Heart left ventricle (tissue), 13 donors: ENCODE measurements at regions not wholly inside any gene's neighbourhood (a gene's known extent, or its start where the extent isn't known, plus 50 kb on each side); places are given as distances from the start of the nearest gene placed in this dataset.

ENCODE experiments used
- POLR2A ChIP-seq, 2 donors: fragments of 450-650 bp; IDR thresholded peaks; one replicate each; pipeline ENCODE4 v1.6.1; 2017; ENCODE audit warnings: antibody characterized with exemption in 2 of 2, mild to moderate bottlenecking in 2 of 2, moderate library complexity in 2 of 2
- TF ChIP-seq, protein P1 (sequence below), 12 donors: fragments of 200-600 bp; sonication (generic) in 4 of 12; IDR thresholded peaks; one replicate each; pipeline versions ENCODE4 v1.5.0 to v1.8.0; 2018 to 2022; ENCODE audit warnings: antibody characterized with exemption in 12 of 12, mild to moderate bottlenecking in 5 of 12
- donor health status: ischemic (EF 13 %, LVEDD 7.1; RV severe dilation, severe dysfunction).
- donor health status: DM: no; HTN: yes; CAD: no.
- donor health status: DM: no; HTN: no; CAD: no.
- donor health status: ischemic (EF 25% LVEDD 6.9; RV normal size, moderate dysfunction).
- donor health status: ischemic (EF 25% LVEDD 5.7; RV mildly dilated, moderate dysfunction).
- donor health status: ischemic (EF 35%, LVEDD 5.7; RV mildly dilated, moderate dysfunction).
- donor health status: nonischemic (EF 11% LVEDD 7.7; RV severe dilation, severe dysfunction).
- donor health status: DM: yes; HTN: yes; CAD: no.
- donor health status: PGD.
- donor health status: ischemic (EF 29% LVEDD 5.4; RV normal size, mild dysfunction).
- donor health status: nonischemic (EF 23%, LVEDD 6.1; RV moderate dilation, normal function).

DNA sequence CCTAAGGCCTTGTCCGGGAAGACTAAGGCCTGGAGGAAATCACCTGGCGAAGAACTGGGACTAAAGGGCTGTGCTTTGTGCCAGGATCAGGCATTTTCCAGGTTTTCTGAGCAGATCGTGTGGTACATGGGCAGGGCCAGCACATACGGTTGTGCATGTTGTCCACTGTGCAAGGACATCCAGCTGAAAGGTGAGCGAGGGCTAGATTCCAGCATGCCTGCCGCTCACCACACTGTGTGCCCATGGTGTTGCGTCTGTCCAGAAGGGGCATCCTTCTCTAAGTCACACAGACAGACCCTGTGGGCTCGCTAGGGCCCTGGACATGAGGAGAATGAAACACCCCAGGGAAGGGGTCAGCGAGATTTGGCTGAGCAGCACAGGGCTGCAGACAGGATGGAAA, 80.3 kb upstream of the TAF1B start:
- TF ChIP-seq POLR2A (IDR thresholded peaks at IDR 0.05): no peak
- TF ChIP-seq, protein P1, sequence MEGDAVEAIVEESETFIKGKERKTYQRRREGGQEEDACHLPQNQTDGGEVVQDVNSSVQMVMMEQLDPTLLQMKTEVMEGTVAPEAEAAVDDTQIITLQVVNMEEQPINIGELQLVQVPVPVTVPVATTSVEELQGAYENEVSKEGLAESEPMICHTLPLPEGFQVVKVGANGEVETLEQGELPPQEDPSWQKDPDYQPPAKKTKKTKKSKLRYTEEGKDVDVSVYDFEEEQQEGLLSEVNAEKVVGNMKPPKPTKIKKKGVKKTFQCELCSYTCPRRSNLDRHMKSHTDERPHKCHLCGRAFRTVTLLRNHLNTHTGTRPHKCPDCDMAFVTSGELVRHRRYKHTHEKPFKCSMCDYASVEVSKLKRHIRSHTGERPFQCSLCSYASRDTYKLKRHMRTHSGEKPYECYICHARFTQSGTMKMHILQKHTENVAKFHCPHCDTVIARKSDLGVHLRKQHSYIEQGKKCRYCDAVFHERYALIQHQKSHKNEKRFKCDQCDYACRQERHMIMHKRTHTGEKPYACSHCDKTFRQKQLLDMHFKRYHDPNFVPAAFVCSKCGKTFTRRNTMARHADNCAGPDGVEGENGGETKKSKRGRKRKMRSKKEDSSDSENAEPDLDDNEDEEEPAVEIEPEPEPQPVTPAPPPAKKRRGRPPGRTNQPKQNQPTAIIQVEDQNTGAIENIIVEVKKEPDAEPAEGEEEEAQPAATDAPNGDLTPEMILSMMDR (IDR thresholded peaks at IDR 0.05): no peak
